IMR-90 (cell line): ENCODE measurements at regions not wholly inside any gene's neighbourhood (a gene's known extent, or its start where the extent isn't known, plus 50 kb on each side); places are given as distances from the start of the nearest gene placed in this dataset.

Source experiments
- ATAC-seq: fragments of 200-7000 bp; cut with Tn5 transposase; 2 replicates; pipeline ENCODE4 v1.9.1; 2020; ENCODE audit warnings: low read depth, mild to moderate bottlenecking, moderate library complexity
- BruUV-seq: library from RNA; stranded (reverse); fragments of 400-500 nt; replicated peaks from 2 replicates; lab custom pipeline; 2021; lab: Mats Ljungman, UMichigan
- CTCF ChIA-PET: fragments of 300-600 bp; formaldehyde crosslinking; extraction: SDS; loops from one replicate; lab custom pipeline; 2021; ENCODE audit warnings: antibody characterized with exemption; lab: Yijun Ruan, JAX
- POLR2A ChIA-PET: fragments of 300-600 bp; sonication (Branson Sonifier 250); formaldehyde crosslinking; loops from one replicate; lab custom pipeline; 2022; ENCODE audit warnings: antibody characterized with exemption; ENCODE audit not compliant: unreplicated experiment; lab: Charles Lee
- DNase-seq: peaks from one replicate; pipeline ENCODE4 v3.0.0; 2013
- H2AFZ ChIP-seq: replicated peaks from 2 replicates; pipeline ENCODE3; 2013; ENCODE audit warnings: low read length, mild to moderate bottlenecking; ENCODE audit not compliant: poor library complexity
- H2AK5ac ChIP-seq: 2 replicates; pipeline ENCODE4 v1.6.1; 2013; ENCODE audit warnings: low read depth, low read length, inconsistent platforms
- H2AK9ac ChIP-seq: replicated peaks from 2 replicates; pipeline ENCODE3; 2013; ENCODE audit warnings: mild to moderate bottlenecking, low read depth, low read length, moderate library complexity; ENCODE audit not compliant: poor library complexity
- H2BK120ac ChIP-seq: 2 replicates; pipeline ENCODE4 v1.6.1; 2013; ENCODE audit warnings: low read depth, low read length, inconsistent platforms
- H2BK15ac ChIP-seq: 3 replicates; pipeline ENCODE4 v1.6.1; 2013; ENCODE audit warnings: low read depth, low read length, inconsistent platforms
- H2BK20ac ChIP-seq: 2 replicates; pipeline ENCODE4 v1.6.1; 2013; ENCODE audit warnings: low read depth, mild to moderate bottlenecking, inconsistent platforms, low read length, moderate library complexity
- H2BK5ac ChIP-seq: 2 replicates; pipeline ENCODE4 v1.6.1; 2013; ENCODE audit warnings: mild to moderate bottlenecking, low read depth, low read length, inconsistent platforms; ENCODE audit not compliant: poor library complexity, severe bottlenecking
- H3K14ac ChIP-seq: replicated peaks from 2 replicates; pipeline ENCODE4 v1.6.1; 2013; ENCODE audit warnings: low read depth, low read length, inconsistent platforms
- H3K18ac ChIP-seq: 2 replicates; pipeline ENCODE4 v1.6.1; 2013; ENCODE audit warnings: low read depth, low read length, control low read depth
- H3K23ac ChIP-seq: 2 replicates; pipeline ENCODE4 v1.6.1; 2013; ENCODE audit warnings: low read depth, low read length, inconsistent platforms
- H3K27ac ChIP-seq: 2 replicates; pipeline ENCODE4 v1.5.1; 2013; ENCODE audit warnings: mild to moderate bottlenecking, control low read depth, low read length; ENCODE audit not compliant: insufficient read depth
- H3K27me3 ChIP-seq: 2 replicates; pipeline ENCODE4 v1.6.1; 2013; ENCODE audit warnings: low read length; ENCODE audit not compliant: control insufficient read depth, insufficient read depth
- H3K36me3 ChIP-seq: 2 replicates; pipeline ENCODE4 v1.6.1; 2013; ENCODE audit warnings: low read length, mixed read lengths; ENCODE audit not compliant: control insufficient read depth, insufficient read depth
- H3K4ac ChIP-seq: 2 replicates; pipeline ENCODE4 v1.6.1; 2013; ENCODE audit warnings: low read depth, low read length, inconsistent platforms
- H3K4me1 ChIP-seq: 2 replicates; pipeline ENCODE4 v1.6.1; 2013; ENCODE audit warnings: low read length, mixed read lengths; ENCODE audit not compliant: control insufficient read depth, insufficient read depth
- H3K4me2 ChIP-seq: 2 replicates; pipeline ENCODE4 v1.6.1; 2013; ENCODE audit warnings: low read depth, mild to moderate bottlenecking, control low read depth, low read length, moderate library complexity
- H3K4me3 ChIP-seq: 2 replicates; pipeline ENCODE4 v1.5.1; 2013; ENCODE audit warnings: low read depth, mild to moderate bottlenecking, control low read depth, low read length, moderate library complexity; ENCODE audit not compliant: insufficient read depth
- H3K56ac ChIP-seq: 2 replicates; pipeline ENCODE4 v1.6.1; 2013; ENCODE audit warnings: low read length, inconsistent platforms; ENCODE audit not compliant: insufficient read depth; ENCODE audit errors: extremely low read depth
- H3K79me1 ChIP-seq, 2 experiments: 2 replicates each; pipeline ENCODE4 v1.6.1; 2013; ENCODE audit warnings: low read length in 2 of 2, inconsistent platforms in 1 of 2, low read depth in 1 of 2
- H3K9ac ChIP-seq: 2 replicates; pipeline ENCODE4 v1.6.1; 2013; ENCODE audit warnings: low read depth, low read length, control low read depth
- H3K9me1 ChIP-seq: 2 replicates; pipeline ENCODE4 v1.6.1; 2013; ENCODE audit warnings: low read length, inconsistent platforms; ENCODE audit not compliant: insufficient read depth
- H3K9me3 ChIP-seq: 2 replicates; pipeline ENCODE4 v1.6.1; 2013; ENCODE audit warnings: low read length; ENCODE audit not compliant: control insufficient read depth, insufficient read depth
- H4K20me1 ChIP-seq: 2 replicates; pipeline ENCODE4 v1.6.1; 2013; ENCODE audit warnings: low read length, inconsistent platforms; ENCODE audit not compliant: insufficient read depth
- H4K5ac ChIP-seq: 2 replicates; pipeline ENCODE4 v1.6.1; 2013; ENCODE audit warnings: mild to moderate bottlenecking, low read depth, low read length, control low read depth
- H4K8ac ChIP-seq, 2 experiments: 2 replicates each; pipeline ENCODE4 v1.6.1; 2013; ENCODE audit warnings: low read depth in 2 of 2, low read length in 2 of 2, control low read depth in 1 of 2, inconsistent platforms in 1 of 2
- H4K91ac ChIP-seq: 2 replicates; pipeline ENCODE4 v1.6.1; 2013; ENCODE audit warnings: low read depth, low read length, inconsistent platforms; ENCODE audit not compliant: insufficient read depth
- BHLHE40 ChIP-seq: fragments of 150-350 bp; IDR thresholded peaks from 2 replicates; pipeline ENCODE4 v1.6.1; 2016; ENCODE audit warnings: mild to moderate bottlenecking, low read depth, low read length
- CEBPB ChIP-seq: IDR thresholded peaks from 2 replicates; pipeline ENCODE4 v1.6.1; 2012; ENCODE audit warnings: low read depth, low read length, improper control_type of control experiment
- ELK1 ChIP-seq: fragments of 150-350 bp; IDR thresholded peaks from 2 replicates; pipeline ENCODE4 v1.6.1; 2016; ENCODE audit warnings: low read depth, mild to moderate bottlenecking, low read length, moderate library complexity, borderline replicate concordance
- MAFK ChIP-seq: IDR thresholded peaks from 2 replicates; pipeline ENCODE4 v1.6.1; 2012; ENCODE audit warnings: low read depth, low read length, improper control_type of control experiment
- MAZ ChIP-seq: IDR thresholded peaks from 2 replicates; pipeline ENCODE4 v1.6.1; 2012; ENCODE audit warnings: low read depth, mild to moderate bottlenecking, low read length, improper control_type of control experiment, moderate library complexity, borderline replicate concordance
- MXI1 ChIP-seq: IDR thresholded peaks from 2 replicates; pipeline ENCODE4 v1.6.1; 2012; ENCODE audit warnings: low read depth, mild to moderate bottlenecking, low read length, moderate library complexity, borderline replicate concordance
- NFE2L2 ChIP-seq: fragments of 150-350 bp; IDR thresholded peaks from 2 replicates; pipeline ENCODE4 v1.6.1; 2016; ENCODE audit warnings: low read depth, mild to moderate bottlenecking, low read length
- RCOR1 ChIP-seq: IDR thresholded peaks from 2 replicates; pipeline ENCODE4 v1.6.1; 2012; ENCODE audit warnings: mild to moderate bottlenecking, low read length, improper control_type of control experiment; ENCODE audit not compliant: insufficient replicate concordance
- RFX5 ChIP-seq: IDR thresholded peaks from 2 replicates; pipeline ENCODE4 v1.8.0; 2012; ENCODE audit warnings: low read depth, mild to moderate bottlenecking, low read length, moderate library complexity
- WGBS, 2 experiments: methylation state at CpG; one replicate each; pipeline versions ENCODE4 v1.1.5 to v1.1.7; 2013; ENCODE audit warnings: missing lambda C conversion rate in 2 of 2; ENCODE audit not compliant: insufficient read length in 1 of 2; ENCODE audit errors: extremely low coverage in 2 of 2; 5-methylcytosine and 5-hydroxymethylcytosine counted together
- dilution Hi-C: fragments of 300-500 bp; cut with HindIII; formaldehyde crosslinking; loops from one replicate; pipeline ENCODE4 v1.14.3; 2018; ENCODE audit warnings: low sequenced_read_pairs; ENCODE audit not compliant: unreplicated experiment
- in situ Hi-C: fragments of 300-500 bp; cut with MboI; formaldehyde crosslinking; loops from 3 replicates; pipeline ENCODE4 v1.14.3; 2019; ENCODE audit warnings: low sequenced_read_pairs, inconsistent platforms, mixed read lengths
- intact Hi-C: fragments of 100-400 bp; cut with micrococcal nuclease; formaldehyde crosslinking; loops from 2 replicates; pipeline ENCODE4 v1.10.0; 2022

GRCh38 chr5:56639476-56639875 is 175.9 kb upstream of the MAP3K1 start:
- Histone ChIP-seq H3K9me1 (no peaks in the 10 kb centered on the region; the same call in 1 of the 2 replicates), H3K79me1 (no peaks in the 10 kb centered on the region), H3K36me3 (no peaks in the 10 kb centered on the region), H2BK5ac (no peak overlapping the region), H3K4me1 (peaks cover 9% of the 10 kb centered on the region; the same call in 1 of the 2 replicates), H3K27ac (no peak overlapping the region), H2BK120ac (no peak overlapping the region; the same call in 1 of the 2 replicates), H2AK9ac (no peak overlapping the region), H2BK15ac (no peak overlapping the region; the same call in 2 of the 3 replicates), H2AFZ (no peak overlapping the region), H4K20me1 (no peaks in the 10 kb centered on the region), H2AK5ac (no peak overlapping the region), H4K8ac (no peak overlapping the region), H3K23ac (peak overlapping the region; percentile 45; the same call in 1 of the 2 replicates), H4K5ac (no peak overlapping the region), H3K4ac (no peak overlapping the region; the same call in 1 of the 2 replicates), H3K4me2 (no peak overlapping the region), H3K14ac (peak overlapping the region; percentile 48; the same call in 1 of the 2 replicates), H2BK20ac (no peak overlapping the region), H3K9ac (no peak overlapping the region), H3K18ac (no peak overlapping the region), H3K9me3 (no peaks in the 10 kb centered on the region), H3K27me3 (0 out of 2 replicates have a peak, but pooled peaks cover 2% of the 10 kb centered on the region), H3K4me3 (no peak overlapping the region), H3K56ac (no peak overlapping the region), H4K91ac (no peak overlapping the region)
- in situ Hi-C loops = no loop called here
- POLR2A ChIA-PET = no interaction called here
- TF ChIP-seq NFE2L2 = no peak
- no peak for TF ChIP-seq BHLHE40
- no peak for TF ChIP-seq ELK1
- TF ChIP-seq RFX5 = no peak
- TF ChIP-seq MAZ = no peak
- TF ChIP-seq CEBPB = no peak
- no peak for TF ChIP-seq MAFK
- TF ChIP-seq RCOR1 = no peak
- TF ChIP-seq MXI1 = no peak
- dilution Hi-C loops = no loop called here
- CTCF ChIA-PET = no interaction called here
- BruUV-seq = no TSS peak
- no CpG with 5 or more reads among the region's 2 CpGs for WGBS, 2 experiments
- ATAC-seq = no peak
- DNase-seq = no peak
- intact Hi-C loops = no loop called here
